ENCODE measurements at regions not wholly inside any gene's neighbourhood (a gene's known extent, or its start where the extent isn't known, plus 50 kb on each side); places are given as distances from the start of the nearest gene placed in this dataset.

GRCh38 chr10:105969884-105970377 is 1194.6 kb downstream of the SORCS1 start:
- no peak for DNase-seq

GRCh38 chr10:105968666-105969065 is 1195.8 kb downstream of the SORCS1 start:
- no peak for DNase-seq

GRCh38 chr10:105967256-105967655 is 1197.2 kb downstream of the SORCS1 start:
- no peak for DNase-seq

GRCh38 chr10:105965141-105965540 is 1199.4 kb downstream of the SORCS1 start:
- DNase-seq, result no peak

GRCh38 chr10:105964009-105964408 is 1200.5 kb downstream of the SORCS1 start:
- no peak for DNase-seq

- DNase-seq, result no peak
Observed at GRCh38 chr10:105963334-105963884, 1201.1 kb downstream of the SORCS1 start.

GRCh38 chr10:105956550-105956949 is 1208.0 kb downstream of the SORCS1 start:
- no peak for DNase-seq

- DNase-seq, result no peak
Observed at GRCh38 chr10:105953861-105954260, 1210.6 kb downstream of the SORCS1 start.

GRCh38 chr10:105953056-105953455 is 1211.5 kb downstream of the SORCS1 start:
- DNase-seq, result no peak

- peak; percentile 10 for DNase-seq
Observed at GRCh38 chr10:105952153-105952552, 1212.4 kb downstream of the SORCS1 start.

- peak; percentile 41 for DNase-seq
Observed at GRCh38 chr10:105950410-105950809, 1214.1 kb downstream of the SORCS1 start.

- DNase-seq, result no peak
Observed at GRCh38 chr10:105949721-105950120, 1214.8 kb downstream of the SORCS1 start.

- DNase-seq, result no peak
Observed at GRCh38 chr10:105925045-105925785, 1239.3 kb downstream of the SORCS1 start.

GRCh38 chr10:105921348-105921747 is 1243.2 kb downstream of the SORCS1 start:
- DNase-seq, result no peak

- no peak for DNase-seq
Observed at GRCh38 chr10:105914432-105914831, 1250.1 kb downstream of the SORCS1 start.

- no peak for DNase-seq
Observed at GRCh38 chr10:105908701-105909100, 1255.8 kb downstream of the SORCS1 start.

- no peak for DNase-seq
Observed at GRCh38 chr10:105885495-105885894, 1244.4 kb downstream of the SORCS3 start.

- no peak for DNase-seq
Observed at GRCh38 chr10:105879401-105879800, 1238.3 kb downstream of the SORCS3 start.

GRCh38 chr10:105875050-105875449 is 1234.0 kb downstream of the SORCS3 start:
- DNase-seq, result no peak

GRCh38 chr10:105872665-105873064 is 1231.6 kb downstream of the SORCS3 start:
- DNase-seq, result no peak

- DNase-seq, result no peak
Observed at GRCh38 chr10:105868935-105869334, 1227.8 kb downstream of the SORCS3 start.

- no peak for DNase-seq
Observed at GRCh38 chr10:105864854-105865253, 1223.8 kb downstream of the SORCS3 start.

GRCh38 chr10:105857268-105858264 is 1216.5 kb downstream of the SORCS3 start:
- DNase-seq, result no peak
